Stimulated activated CD4-positive, alpha-beta T cell treated with anti-CD3 and anti-CD28 coated beads, Interleukin-2, amount 100 ng/mL, for 48 hours (primary cell): ENCODE measurements at regions not wholly inside any gene's neighbourhood (a gene's known extent, or its start where the extent isn't known, plus 50 kb on each side); places are given as distances from the start of the nearest gene placed in this dataset.
"Not testable (repeated sequence)": the region's sequence is repeated elsewhere in the genome, so short reads cannot be mapped to it uniquely, and the experiment has no call there.

Experiments used
- DNase-seq, 2 donors: peaks; one replicate each; pipeline ENCODE4 v3.0.0-alpha.2; 2020

DNA sequence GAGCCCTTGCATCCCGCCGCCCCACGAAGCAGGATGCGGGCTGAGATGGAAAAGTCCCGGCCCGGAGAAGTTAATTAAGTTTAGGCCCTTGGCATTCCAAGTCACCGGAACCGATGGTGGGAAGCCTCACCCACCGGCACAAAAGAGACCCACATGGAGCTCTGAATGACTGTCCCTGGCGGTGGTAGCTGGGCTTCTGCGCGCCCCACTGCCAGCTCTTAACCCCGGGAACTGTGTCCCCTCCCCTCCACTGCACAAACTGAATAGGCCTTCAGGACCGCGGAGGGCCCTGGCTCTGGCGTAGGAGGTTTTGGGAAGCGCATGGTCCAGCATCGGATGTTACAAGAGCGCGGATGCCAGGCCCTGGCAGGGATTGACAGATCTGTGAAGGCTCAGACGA is 291.1 kb upstream of the TUT7 start:
- no peak for DNase-seq

- no peak for DNase-seq
Observed at GRCh38 chr9:86644675-86645034, 290.4 kb upstream of the TUT7 start.

GRCh38 chr9:86643946-86644674 is 289.9 kb upstream of the TUT7 start:
- no peak for DNase-seq

GRCh38 chr9:86642721-86643120 is 288.5 kb upstream of the TUT7 start:
- DNase-seq = no peak

GRCh38 chr9:86641970-86642369 is 287.8 kb upstream of the TUT7 start:
- DNase-seq = no peak

GRCh38 chr9:86639899-86640379 is 285.7 kb upstream of the TUT7 start:
- DNase-seq = no peak

- DNase-seq = no peak
Observed at GRCh38 chr9:86639287-86639686, 285.1 kb upstream of the TUT7 start.

DNA sequence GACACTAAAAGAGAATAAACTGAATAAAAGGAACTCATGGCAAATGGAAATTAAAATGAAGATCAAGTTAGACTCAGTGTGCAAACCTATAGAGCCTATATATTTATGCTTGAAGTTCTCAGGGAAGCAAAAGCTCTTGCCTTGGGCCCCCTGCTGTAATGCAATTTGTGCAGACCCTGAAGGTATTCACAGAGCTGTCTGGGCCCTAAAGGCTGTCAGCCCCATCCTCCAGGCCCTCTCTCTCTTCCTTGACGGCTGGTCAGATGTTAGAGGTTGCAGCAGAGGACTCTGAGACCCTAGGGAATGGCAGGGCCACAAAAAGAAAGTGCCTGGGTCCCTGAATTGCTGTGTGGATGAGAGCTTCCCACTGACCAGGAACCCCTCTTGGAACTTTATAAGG is 283.9 kb upstream of the TUT7 start:
- DNase-seq = no peak

DNA sequence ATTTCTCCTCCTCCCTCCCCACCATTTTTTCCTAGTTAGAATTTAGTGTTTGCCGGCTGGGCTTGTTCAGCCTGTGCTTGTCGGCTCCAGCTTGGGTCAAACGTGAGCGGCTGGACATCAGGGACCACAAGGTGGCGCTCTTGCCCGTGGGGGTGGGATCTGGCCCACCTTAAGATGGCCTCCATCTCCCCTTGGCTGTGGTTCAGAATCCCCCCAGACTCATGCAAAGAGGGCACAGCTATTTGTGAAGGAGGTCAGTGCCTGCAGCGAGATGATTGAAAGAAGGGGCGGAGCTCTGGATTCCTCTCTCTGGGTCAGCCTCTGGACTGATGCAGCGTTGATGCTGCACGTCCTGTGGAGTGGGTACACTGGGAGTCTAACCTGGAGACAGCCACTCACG is 283.3 kb upstream of the TUT7 start:
- peak; percentile 2 to 10 for DNase-seq

GRCh38 chr9:86636519-86636918 is 282.3 kb upstream of the TUT7 start:
- no peak for DNase-seq

- DNase-seq = no peak
Observed at GRCh38 chr9:86636038-86636437, 281.8 kb upstream of the TUT7 start.

DNA sequence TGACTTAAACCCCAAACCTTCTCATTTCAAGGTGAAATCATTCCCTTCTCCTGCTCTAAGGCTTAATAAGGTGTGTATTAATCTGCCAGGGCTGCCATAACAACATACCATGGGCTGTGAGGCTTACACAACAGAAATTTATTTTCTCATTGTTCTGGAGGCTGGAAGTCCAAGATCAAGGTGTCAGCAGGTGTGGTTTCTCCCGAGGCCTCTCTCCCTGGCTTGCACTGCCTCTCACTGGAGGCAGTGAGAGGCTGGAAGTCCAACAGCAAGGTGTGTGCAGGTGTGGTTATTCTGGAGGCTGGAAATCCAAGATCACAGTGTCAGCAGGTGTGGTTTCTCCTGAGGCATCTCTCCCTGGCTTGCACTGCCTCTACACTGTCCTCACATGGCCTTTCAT is 280.3 kb upstream of the TUT7 start:
- DNase-seq = no peak

GRCh38 chr9:86633945-86634344 is 279.7 kb upstream of the TUT7 start:
- no peak for DNase-seq

DNA sequence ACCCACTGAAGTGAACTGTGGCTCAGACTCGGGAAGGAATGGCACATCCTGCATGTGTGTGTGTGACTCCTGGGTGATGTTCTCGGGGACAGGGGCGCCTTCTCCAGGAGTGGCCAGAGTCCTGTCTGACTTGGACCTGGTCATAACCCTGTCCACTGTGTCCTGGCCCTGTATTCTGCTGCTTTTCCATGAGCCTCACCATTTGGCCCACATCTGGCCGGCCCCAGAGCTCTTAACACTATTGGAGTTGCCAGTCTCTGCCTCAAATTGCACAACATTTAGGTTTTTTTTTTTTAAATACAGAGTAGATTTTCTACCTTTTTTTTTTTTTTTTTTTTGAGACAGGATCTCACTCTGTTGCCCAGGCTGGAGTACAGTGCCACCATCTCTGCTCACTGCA is 278.3 kb upstream of the TUT7 start:
- no peak for DNase-seq

GRCh38 chr9:86629530-86629929 is 275.3 kb upstream of the TUT7 start:
- DNase-seq = no peak

DNA sequence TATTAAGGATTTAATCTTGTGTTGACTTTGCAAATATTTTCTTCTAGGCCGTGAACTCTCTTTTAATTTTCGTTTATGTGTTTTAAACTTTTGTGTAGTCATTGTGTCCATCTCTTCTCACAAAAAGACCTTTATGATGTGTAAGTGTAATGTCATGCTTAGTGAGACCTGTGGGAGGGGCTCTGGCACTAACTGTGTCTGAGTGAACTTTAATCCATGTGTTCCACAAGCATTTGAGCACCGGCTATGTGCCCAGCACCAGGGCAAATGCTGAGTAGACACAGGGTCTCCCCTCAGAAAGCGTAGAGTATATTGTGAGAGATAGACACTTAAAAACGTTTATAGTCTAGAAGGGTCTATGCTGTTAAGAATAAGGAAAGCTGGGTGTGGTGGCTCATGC is 272.6 kb upstream of the TUT7 start:
- DNase-seq = no peak

DNA sequence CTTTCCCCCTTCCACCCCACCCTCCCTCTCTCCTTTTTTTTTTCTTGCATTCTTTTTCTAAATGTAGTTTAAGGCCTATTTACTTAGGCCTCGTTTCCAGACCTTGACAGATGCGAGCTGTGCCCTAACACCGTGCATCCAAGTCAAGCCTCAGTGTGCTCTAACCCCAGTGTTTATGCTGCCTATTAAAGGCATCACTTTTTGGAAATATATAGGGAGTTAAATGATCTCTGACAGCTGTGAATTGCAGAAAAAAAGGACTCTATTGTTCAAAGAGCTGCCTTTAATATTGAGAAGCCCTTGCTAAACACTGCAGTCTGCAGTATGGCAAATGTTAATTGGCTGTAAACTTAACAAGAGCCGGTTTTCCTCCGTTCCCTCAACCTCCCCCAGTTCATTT is 270.4 kb upstream of the TUT7 start:
- DNase-seq = no peak

- peak; percentile 2 to 11 for DNase-seq
Observed at GRCh38 chr9:86614871-86615849, 260.9 kb upstream of the TUT7 start.

- no peak for DNase-seq
Observed at GRCh38 chr9:86613943-86614342, 259.7 kb upstream of the TUT7 start.

DNA sequence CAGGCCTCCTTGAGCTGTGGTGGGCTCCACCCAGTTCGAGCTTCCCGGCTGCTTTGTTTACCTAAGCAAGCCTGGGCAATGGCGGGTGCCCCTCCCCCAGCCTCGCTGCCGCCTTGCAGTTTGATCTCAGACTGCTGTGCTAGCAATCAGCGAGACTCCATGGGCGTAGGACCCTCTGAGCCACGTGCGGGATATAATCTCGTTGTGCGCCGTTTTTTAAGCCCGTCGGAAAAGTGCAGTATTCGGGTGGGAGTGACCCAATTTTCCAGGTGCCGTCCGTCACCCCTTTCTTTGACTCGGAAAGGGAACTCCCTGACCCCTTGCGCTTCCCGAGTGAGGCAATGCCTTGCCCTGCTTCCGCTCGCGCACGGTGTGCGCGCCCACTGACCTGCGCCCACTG is 257.3 kb upstream of the TUT7 start:
- DNase-seq = not testable (repeated sequence)

DNA sequence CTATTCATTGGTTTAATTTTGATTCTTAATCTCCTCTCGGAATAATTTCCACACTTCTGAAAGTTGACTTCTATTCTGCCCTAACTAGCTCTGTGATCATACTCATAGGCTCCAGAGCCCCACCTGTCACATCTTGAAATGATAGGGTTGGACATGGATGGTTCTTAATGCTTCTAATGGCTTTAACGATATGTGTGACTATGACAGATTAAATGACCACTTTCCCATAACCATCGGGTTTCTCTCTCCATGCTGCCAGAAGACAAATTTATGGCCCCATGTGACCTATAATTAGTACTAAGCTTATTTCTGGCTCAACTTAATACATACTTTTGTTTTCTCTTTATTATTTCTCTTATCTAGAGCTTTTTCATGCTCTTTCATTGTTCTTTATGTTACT is 251.1 kb upstream of the TUT7 start:
- no peak for DNase-seq

- no peak for DNase-seq
Observed at GRCh38 chr9:86604741-86605140, 250.5 kb upstream of the TUT7 start.

GRCh38 chr9:86602715-86603114 is 248.5 kb upstream of the TUT7 start:
- DNase-seq = no peak

- DNase-seq = no peak
Observed at GRCh38 chr9:86601697-86602096, 247.5 kb upstream of the TUT7 start.
